ENCODE measurements at regions not wholly inside any gene's neighbourhood (a gene's known extent, or its start where the extent isn't known, plus 50 kb on each side); places are given as distances from the start of the nearest gene placed in this dataset.

GRCh38 chr4:58138786-58139668 lies 1028.8 kb upstream of the IGFBP7 start:
- Mint-ChIP-seq H3K4me3 (no peak overlapping the region), H3K4me1 (ENCODE audit: low read depth) (no peaks in the 10 kb centered on the region), H3K36me3 (ENCODE audit: low read depth) (no peaks in the 10 kb centered on the region), H3K27ac (no peak overlapping the region), H3K27me3 (ENCODE audit: low read depth) (no peaks in the 10 kb centered on the region), H3K9me3 (peaks cover 15% of the 10 kb centered on the region)
- DNase-seq (ENCODE audit: low spot score): no peak

DNA sequence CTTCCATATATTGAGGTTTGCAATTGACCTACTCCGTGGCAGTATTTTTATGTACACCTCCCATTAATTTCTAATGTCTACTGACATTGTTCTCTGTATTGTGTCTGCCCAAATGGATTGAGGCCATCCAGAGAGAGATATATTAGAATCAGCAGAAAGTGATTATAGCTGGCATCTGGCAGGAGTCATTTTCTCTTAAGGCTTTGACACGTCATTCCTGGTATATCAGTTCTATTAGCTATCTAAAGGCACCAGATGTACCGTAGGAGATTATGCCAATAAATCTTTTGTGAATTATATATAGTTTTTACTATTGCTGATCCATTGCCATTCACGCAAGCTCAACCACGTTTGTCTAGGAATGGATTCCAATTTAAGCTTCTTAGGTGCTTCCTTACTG lies 1026.4 kb upstream of the IGFBP7 start:
- H3K4me3 Mint-ChIP-seq: no peak overlapping the region
- H3K4me1 Mint-ChIP-seq (ENCODE audit: low read depth): no peaks in the 10 kb centered on the region
- no peaks in the 10 kb centered on the region for H3K27me3 Mint-ChIP-seq (ENCODE audit: low read depth)
- peaks cover 24% of the 10 kb centered on the region for H3K9me3 Mint-ChIP-seq
- H3K27ac Mint-ChIP-seq: no peak overlapping the region
- DNase-seq (ENCODE audit: low spot score): no peak
- no peaks in the 10 kb centered on the region for H3K36me3 Mint-ChIP-seq (ENCODE audit: low read depth)

DNA sequence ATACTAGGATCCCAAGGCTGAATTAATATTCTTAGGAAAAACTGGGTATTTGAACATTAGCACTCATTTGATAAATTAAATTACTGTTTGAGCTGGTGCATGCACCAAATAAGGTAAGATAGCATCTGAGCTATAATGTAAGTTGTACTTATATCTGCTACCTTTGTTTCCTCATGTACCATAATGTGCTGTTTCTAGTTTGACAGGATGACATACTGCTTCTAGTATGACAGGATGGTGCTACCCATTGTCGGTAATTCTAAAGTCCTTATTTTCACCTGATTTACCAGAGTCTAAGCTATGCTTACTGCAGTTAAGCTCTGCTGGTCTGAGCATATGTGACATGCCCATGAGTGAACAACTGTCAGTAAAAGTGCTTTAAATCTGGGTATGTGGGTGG lies 1017.5 kb upstream of the IGFBP7 start:
- no peaks in the 10 kb centered on the region for H3K27me3 Mint-ChIP-seq (ENCODE audit: low read depth)
- no peaks in the 10 kb centered on the region for H3K4me1 Mint-ChIP-seq (ENCODE audit: low read depth)
- H3K9me3 Mint-ChIP-seq: peaks cover 3% of the 10 kb centered on the region
- H3K36me3 Mint-ChIP-seq (ENCODE audit: low read depth): no peaks in the 10 kb centered on the region
- no peak overlapping the region for H3K4me3 Mint-ChIP-seq
- no peak overlapping the region for H3K27ac Mint-ChIP-seq
- DNase-seq (ENCODE audit: low spot score): no peak

DNA sequence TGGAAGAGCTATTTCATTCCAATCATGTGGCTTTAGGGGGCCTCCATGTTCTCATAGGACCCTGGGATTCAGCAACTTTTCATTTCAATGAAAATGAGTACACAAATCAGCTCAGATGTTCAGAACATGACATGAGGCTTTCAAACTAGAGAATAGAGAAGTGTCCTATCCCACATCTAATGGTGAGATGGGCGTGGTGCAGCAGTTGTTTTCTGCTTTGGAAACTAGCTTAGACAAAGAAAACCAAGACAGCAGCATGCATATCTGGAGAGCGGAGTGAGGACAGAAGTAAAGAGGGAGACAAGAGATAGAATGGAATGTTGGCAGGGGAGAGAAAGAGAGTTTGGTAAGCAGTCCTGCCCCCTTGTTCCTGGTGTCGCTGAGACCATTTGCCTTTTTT lies 1009.1 kb upstream of the IGFBP7 start:
- peaks cover 15% of the 10 kb centered on the region for H3K9me3 Mint-ChIP-seq
- H3K36me3 Mint-ChIP-seq (ENCODE audit: low read depth): no peaks in the 10 kb centered on the region
- no peaks in the 10 kb centered on the region for H3K27me3 Mint-ChIP-seq (ENCODE audit: low read depth)
- no peak for DNase-seq (ENCODE audit: low spot score)
- no peaks in the 10 kb centered on the region for H3K4me1 Mint-ChIP-seq (ENCODE audit: low read depth)
- H3K27ac Mint-ChIP-seq: no peak overlapping the region
- no peak overlapping the region for H3K4me3 Mint-ChIP-seq

DNA sequence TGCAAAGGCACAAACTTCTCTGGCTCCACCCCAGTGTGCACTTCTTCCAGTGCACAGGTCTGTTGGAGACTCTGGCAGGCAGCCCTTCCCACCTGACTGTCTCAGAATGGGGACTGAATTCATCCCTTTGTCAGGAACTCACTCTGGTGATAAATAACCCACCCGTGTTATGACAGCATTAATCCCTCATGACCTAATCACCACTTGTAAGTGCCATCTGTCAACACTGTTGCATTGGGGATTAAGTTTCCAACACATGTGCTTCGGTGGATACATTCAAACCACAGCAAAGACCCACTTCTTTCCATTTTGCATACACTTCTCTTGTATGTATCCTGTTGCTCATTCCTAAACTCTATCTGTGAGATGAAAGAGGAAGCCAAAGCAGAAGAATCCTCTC lies 1002.9 kb upstream of the IGFBP7 start:
- no peak for DNase-seq (ENCODE audit: low spot score)
- no peak overlapping the region for H3K27ac Mint-ChIP-seq
- no peak overlapping the region for H3K4me3 Mint-ChIP-seq
- peaks cover 12% of the 10 kb centered on the region for H3K9me3 Mint-ChIP-seq
- H3K4me1 Mint-ChIP-seq (ENCODE audit: low read depth): no peaks in the 10 kb centered on the region
- H3K36me3 Mint-ChIP-seq (ENCODE audit: low read depth): no peaks in the 10 kb centered on the region
- no peaks in the 10 kb centered on the region for H3K27me3 Mint-ChIP-seq (ENCODE audit: low read depth)

- no peak for DNase-seq (ENCODE audit: low spot score)
- Mint-ChIP-seq H3K4me3 (no peak overlapping the region), H3K27ac (no peak overlapping the region), H3K4me1 (ENCODE audit: low read depth) (no peaks in the 10 kb centered on the region), H3K27me3 (ENCODE audit: low read depth) (no peaks in the 10 kb centered on the region), H3K9me3 (peaks cover 12% of the 10 kb centered on the region), H3K36me3 (ENCODE audit: low read depth) (no peaks in the 10 kb centered on the region)
These were observed 1001.6 kb upstream of the IGFBP7 start for GRCh38 chr4:58111818-58112217.

DNA sequence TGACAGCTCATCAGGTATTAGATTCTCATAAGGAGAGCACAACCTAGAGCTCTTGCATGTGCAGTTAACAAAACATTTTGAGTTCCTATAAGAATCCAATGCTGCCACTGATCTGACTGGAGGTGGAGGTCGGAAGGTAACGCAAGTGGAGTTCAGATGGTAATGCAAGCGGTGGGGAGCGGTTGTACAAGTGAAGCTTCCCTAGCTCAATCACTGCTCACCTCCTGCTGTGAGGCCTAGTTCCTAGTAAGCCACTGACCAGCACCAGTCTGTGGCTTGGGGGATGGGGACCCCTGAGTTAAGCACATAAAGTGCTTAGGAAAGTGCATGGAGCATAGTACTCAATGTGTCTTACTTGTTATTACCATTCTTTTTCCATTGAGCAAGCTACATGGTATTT lies 983.2 kb upstream of the IGFBP7 start:
- Mint-ChIP-seq H3K4me1 (ENCODE audit: low read depth) (no peaks in the 10 kb centered on the region), H3K36me3 (ENCODE audit: low read depth) (no peaks in the 10 kb centered on the region), H3K27me3 (ENCODE audit: low read depth) (no peaks in the 10 kb centered on the region), H3K27ac (no peak overlapping the region), H3K4me3 (no peak overlapping the region), H3K9me3 (peaks cover 3% of the 10 kb centered on the region)
- DNase-seq (ENCODE audit: low spot score): no peak

DNA sequence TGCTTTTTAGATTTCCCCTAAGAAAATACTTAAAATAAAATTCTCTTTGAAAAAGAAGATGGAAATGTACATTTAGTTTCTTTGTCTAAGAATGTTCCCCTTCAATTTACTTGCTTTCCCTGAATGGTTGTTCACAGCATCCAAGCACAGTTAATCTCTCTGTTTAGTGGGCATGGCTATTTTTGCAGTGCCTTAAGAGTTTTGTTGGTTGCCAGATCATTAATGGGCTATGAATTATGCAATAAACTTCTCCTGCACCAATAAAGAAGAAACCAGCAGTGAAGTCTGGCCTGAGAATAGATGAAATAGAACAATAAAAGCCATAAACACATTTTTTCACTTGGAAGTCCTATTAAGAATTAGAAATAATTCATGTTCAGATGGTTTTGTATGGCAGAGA lies 980.4 kb upstream of the IGFBP7 start:
- peaks cover 10% of the 10 kb centered on the region for H3K9me3 Mint-ChIP-seq
- DNase-seq (ENCODE audit: low spot score): no peak
- H3K27ac Mint-ChIP-seq: no peak overlapping the region
- H3K27me3 Mint-ChIP-seq (ENCODE audit: low read depth): no peaks in the 10 kb centered on the region
- no peaks in the 10 kb centered on the region for H3K4me1 Mint-ChIP-seq (ENCODE audit: low read depth)
- H3K4me3 Mint-ChIP-seq: no peak overlapping the region
- no peaks in the 10 kb centered on the region for H3K36me3 Mint-ChIP-seq (ENCODE audit: low read depth)

- H3K4me1 Mint-ChIP-seq (ENCODE audit: low read depth): no peaks in the 10 kb centered on the region
- no peak for DNase-seq (ENCODE audit: low spot score)
- no peaks in the 10 kb centered on the region for H3K27me3 Mint-ChIP-seq (ENCODE audit: low read depth)
- H3K4me3 Mint-ChIP-seq: no peak overlapping the region
- H3K9me3 Mint-ChIP-seq: peaks cover 25% of the 10 kb centered on the region
- no peak overlapping the region for H3K27ac Mint-ChIP-seq
- no peaks in the 10 kb centered on the region for H3K36me3 Mint-ChIP-seq (ENCODE audit: low read depth)
These were observed 971.2 kb upstream of the IGFBP7 start for GRCh38 chr4:58081356-58081755.

GRCh38 chr4:58075724-58076123 lies 965.5 kb upstream of the IGFBP7 start:
- Mint-ChIP-seq H3K4me3 (no peak overlapping the region), H3K36me3 (ENCODE audit: low read depth) (no peaks in the 10 kb centered on the region), H3K27ac (no peak overlapping the region), H3K27me3 (ENCODE audit: low read depth) (no peaks in the 10 kb centered on the region), H3K4me1 (ENCODE audit: low read depth) (no peaks in the 10 kb centered on the region), H3K9me3 (peaks cover 27% of the 10 kb centered on the region)
- no peak for DNase-seq (ENCODE audit: low spot score)

- no peaks in the 10 kb centered on the region for H3K36me3 Mint-ChIP-seq (ENCODE audit: low read depth)
- no peak for DNase-seq (ENCODE audit: low spot score)
These were observed 964.2 kb upstream of the IGFBP7 start for GRCh38 chr4:58074382-58074781.

DNA sequence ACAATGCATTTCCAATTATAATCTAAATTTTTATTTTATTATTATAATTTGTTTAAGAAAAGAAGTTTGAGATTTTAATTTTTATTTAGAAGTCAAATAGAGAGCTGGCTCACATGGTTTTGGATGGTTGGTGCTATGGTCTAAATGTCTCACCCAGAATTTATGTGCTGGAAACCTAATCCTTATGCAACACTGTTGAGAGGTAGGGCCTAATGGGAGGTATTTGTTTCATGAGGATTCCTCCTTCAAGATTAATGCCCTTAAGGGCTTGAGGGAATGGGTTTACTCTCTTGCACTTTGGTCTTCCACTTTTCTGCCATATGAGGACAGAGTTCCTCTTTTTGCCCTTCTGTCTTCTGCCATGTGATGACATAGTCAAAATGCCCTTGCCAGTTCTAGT lies 960.5 kb upstream of the IGFBP7 start:
- H3K27ac Mint-ChIP-seq: no peak overlapping the region

More at GRCh38 chr4:58074382-58074781, 964.2 kb upstream of the IGFBP7 start:
- Mint-ChIP-seq H3K27me3 (ENCODE audit: low read depth) (no peaks in the 10 kb centered on the region), H3K27ac (no peak overlapping the region), H3K4me1 (ENCODE audit: low read depth) (no peaks in the 10 kb centered on the region), H3K9me3 (peaks cover 26% of the 10 kb centered on the region), H3K4me3 (no peak overlapping the region)

GRCh38 chr4:58064653-58065052 lies 954.5 kb upstream of the IGFBP7 start:
- H3K27ac Mint-ChIP-seq: no peak overlapping the region
- no peaks in the 10 kb centered on the region for H3K27me3 Mint-ChIP-seq (ENCODE audit: low read depth)
- H3K36me3 Mint-ChIP-seq (ENCODE audit: low read depth): no peaks in the 10 kb centered on the region
- H3K4me3 Mint-ChIP-seq: no peak overlapping the region
- H3K9me3 Mint-ChIP-seq: peaks cover 21% of the 10 kb centered on the region
- H3K4me1 Mint-ChIP-seq (ENCODE audit: low read depth): no peaks in the 10 kb centered on the region
- no peak for DNase-seq (ENCODE audit: low spot score)

More for the DNA sequence above, 960.5 kb upstream of the IGFBP7 start:
- no peaks in the 10 kb centered on the region for H3K4me1 Mint-ChIP-seq (ENCODE audit: low read depth)
- H3K4me3 Mint-ChIP-seq: no peak overlapping the region
- H3K27me3 Mint-ChIP-seq (ENCODE audit: low read depth): no peaks in the 10 kb centered on the region
- DNase-seq (ENCODE audit: low spot score): no peak
- peaks cover 26% of the 10 kb centered on the region for H3K9me3 Mint-ChIP-seq
- H3K36me3 Mint-ChIP-seq (ENCODE audit: low read depth): no peaks in the 10 kb centered on the region

DNA sequence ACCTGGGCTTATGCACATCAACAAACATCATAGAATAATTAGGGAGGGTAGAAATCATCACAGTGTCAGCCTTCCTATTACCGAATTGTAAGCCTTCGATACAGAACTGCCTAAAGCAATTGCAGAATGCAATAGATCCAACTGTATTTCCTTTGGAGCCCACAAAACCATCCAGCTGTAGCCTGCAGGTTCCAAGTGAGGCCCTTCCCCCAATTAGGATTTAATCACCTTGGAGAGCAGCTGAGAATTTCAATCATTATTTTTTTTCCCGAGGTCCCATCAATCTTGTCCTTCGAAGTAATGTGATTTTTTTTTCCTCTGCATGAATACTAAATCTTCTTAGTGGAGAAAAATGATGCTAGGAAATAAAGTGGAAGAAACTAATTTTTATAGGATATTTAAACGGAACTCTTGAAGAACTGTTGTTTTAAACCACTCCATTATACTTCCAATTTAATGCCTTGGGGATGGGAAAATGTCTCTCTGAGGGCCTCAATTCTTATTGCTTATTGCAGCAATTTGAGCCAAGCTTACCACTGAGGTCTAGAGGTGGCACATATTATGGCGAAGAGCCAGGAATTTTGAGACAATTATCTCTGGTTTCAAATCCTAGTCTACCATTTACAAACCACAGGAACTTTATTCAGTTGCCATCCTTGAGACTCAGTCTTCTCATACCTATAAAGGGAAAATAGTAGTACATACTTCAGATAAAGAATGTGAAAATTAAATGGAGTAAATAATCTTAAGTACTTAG lies 953.4 kb upstream of the IGFBP7 start:
- Mint-ChIP-seq H3K27me3 (ENCODE audit: low read depth) (no peaks in the 10 kb centered on the region), H3K36me3 (ENCODE audit: low read depth) (no peaks in the 10 kb centered on the region), H3K4me3 (no peak overlapping the region), H3K27ac (no peak overlapping the region), H3K9me3 (peaks cover 24% of the 10 kb centered on the region), H3K4me1 (ENCODE audit: low read depth) (no peaks in the 10 kb centered on the region)
- no peak for DNase-seq (ENCODE audit: low spot score)
